Mesothelial cell of epicardium (in vitro differentiated cells): ENCODE measurements at regions not wholly inside any gene's neighbourhood (a gene's known extent, or its start where the extent isn't known, plus 50 kb on each side); places are given as distances from the start of the nearest gene placed in this dataset.

ENCODE experiments used
- DNase-seq, 2 experiments: peaks; one replicate each; pipeline ENCODE4 v3.0.0; 2021; ENCODE audit warnings: low spot score in 2 of 2; ENCODE audit not compliant: unreplicated experiment in 2 of 2
- H3K27ac Mint-ChIP-seq: 2 replicates; pipeline ENCODE4 v1.8.0; 2021; ENCODE audit warnings: mixed read lengths
- H3K27me3 Mint-ChIP-seq: 2 replicates; pipeline ENCODE4 v1.8.0; 2021; ENCODE audit warnings: low read depth, mixed read lengths
- H3K36me3 Mint-ChIP-seq: 2 replicates; pipeline ENCODE4 v1.8.0; 2021; ENCODE audit warnings: mixed read lengths
- H3K4me1 Mint-ChIP-seq: 2 replicates; pipeline ENCODE4 v1.8.0; 2021; ENCODE audit warnings: mixed read lengths
- H3K4me3 Mint-ChIP-seq: 2 replicates; pipeline ENCODE4 v1.8.0; 2021; ENCODE audit warnings: mild to moderate bottlenecking, moderate library complexity, mixed read lengths
- H3K9me3 Mint-ChIP-seq: 2 replicates; pipeline ENCODE4 v1.8.0; 2021; ENCODE audit warnings: mixed read lengths
- TF ChIP-seq, protein P1 (sequence below): fragments of 200-600 bp; sonication (generic); IDR thresholded peaks from one replicate; pipeline ENCODE4 v1.5.0; 2021; ENCODE audit warnings: antibody characterized with exemption; ENCODE audit not compliant: unreplicated experiment

- peaks cover 24% of the 10 kb centered on the region for H3K27me3 Mint-ChIP-seq
- DNase-seq = no peak
- peaks cover 2% of the 10 kb centered on the region for H3K4me1 Mint-ChIP-seq
- H3K4me3 Mint-ChIP-seq = no peak overlapping the region
- peaks cover 27% of the 10 kb centered on the region for H3K9me3 Mint-ChIP-seq
- TF ChIP-seq, protein P1, sequence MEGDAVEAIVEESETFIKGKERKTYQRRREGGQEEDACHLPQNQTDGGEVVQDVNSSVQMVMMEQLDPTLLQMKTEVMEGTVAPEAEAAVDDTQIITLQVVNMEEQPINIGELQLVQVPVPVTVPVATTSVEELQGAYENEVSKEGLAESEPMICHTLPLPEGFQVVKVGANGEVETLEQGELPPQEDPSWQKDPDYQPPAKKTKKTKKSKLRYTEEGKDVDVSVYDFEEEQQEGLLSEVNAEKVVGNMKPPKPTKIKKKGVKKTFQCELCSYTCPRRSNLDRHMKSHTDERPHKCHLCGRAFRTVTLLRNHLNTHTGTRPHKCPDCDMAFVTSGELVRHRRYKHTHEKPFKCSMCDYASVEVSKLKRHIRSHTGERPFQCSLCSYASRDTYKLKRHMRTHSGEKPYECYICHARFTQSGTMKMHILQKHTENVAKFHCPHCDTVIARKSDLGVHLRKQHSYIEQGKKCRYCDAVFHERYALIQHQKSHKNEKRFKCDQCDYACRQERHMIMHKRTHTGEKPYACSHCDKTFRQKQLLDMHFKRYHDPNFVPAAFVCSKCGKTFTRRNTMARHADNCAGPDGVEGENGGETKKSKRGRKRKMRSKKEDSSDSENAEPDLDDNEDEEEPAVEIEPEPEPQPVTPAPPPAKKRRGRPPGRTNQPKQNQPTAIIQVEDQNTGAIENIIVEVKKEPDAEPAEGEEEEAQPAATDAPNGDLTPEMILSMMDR = no peak
- peaks cover 3% of the 10 kb centered on the region for H3K36me3 Mint-ChIP-seq
- H3K27ac Mint-ChIP-seq = no peak overlapping the region
Measured at GRCh38 chr5:171606414-171607024, 179.1 kb upstream of the SMIM23 start.

- Mint-ChIP-seq H3K9me3 (peaks cover 25% of the 10 kb centered on the region), H3K36me3 (peaks cover 3% of the 10 kb centered on the region), H3K4me3 (no peak overlapping the region), H3K27me3 (peaks cover 30% of the 10 kb centered on the region), H3K27ac (no peak overlapping the region), H3K4me1 (no peaks in the 10 kb centered on the region)
- TF ChIP-seq, protein P1 = no peak
- no peak for DNase-seq
Measured at GRCh38 chr5:171607863-171608262, 177.8 kb upstream of the SMIM23 start.

- H3K27me3 Mint-ChIP-seq = peaks cover 21% of the 10 kb centered on the region
- H3K4me1 Mint-ChIP-seq = no peaks in the 10 kb centered on the region
- H3K36me3 Mint-ChIP-seq = peaks cover 3% of the 10 kb centered on the region
- DNase-seq = no peak
- no peak overlapping the region for H3K4me3 Mint-ChIP-seq
- H3K27ac Mint-ChIP-seq = no peak overlapping the region
- H3K9me3 Mint-ChIP-seq = peaks cover 27% of the 10 kb centered on the region
- TF ChIP-seq, protein P1 = no peak
Measured at GRCh38 chr5:171609806-171610452, 175.7 kb upstream of the SMIM23 start.

- DNase-seq = no peak
- Mint-ChIP-seq H3K27ac (no peak overlapping the region), H3K36me3 (peaks cover 3% of the 10 kb centered on the region), H3K4me3 (no peak overlapping the region), H3K9me3 (peaks cover 27% of the 10 kb centered on the region), H3K4me1 (peaks cover 6% of the 10 kb centered on the region), H3K27me3 (peaks cover 23% of the 10 kb centered on the region)
- TF ChIP-seq, protein P1 = no peak
Measured at GRCh38 chr5:171610686-171611085, 174.9 kb upstream of the SMIM23 start.

DNA sequence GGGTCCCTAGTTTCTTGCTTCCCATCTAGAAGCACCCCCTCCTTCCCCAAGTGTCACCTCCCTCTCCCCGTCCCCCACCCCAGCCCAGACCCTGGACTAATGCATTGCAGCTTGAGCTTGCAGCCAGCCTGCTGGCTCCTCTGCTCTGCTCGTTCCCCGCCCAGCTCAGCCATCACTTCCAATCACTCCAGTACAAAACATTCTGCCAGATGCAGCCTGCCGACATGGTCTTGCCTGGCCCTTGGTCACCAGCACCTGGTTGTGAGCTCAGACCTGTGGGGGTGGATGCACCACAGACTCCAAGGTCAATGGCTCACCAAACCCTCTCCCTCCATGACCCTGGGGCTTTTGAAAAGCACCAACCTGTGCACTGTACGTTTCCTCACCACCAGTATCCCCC is 172.9 kb upstream of the SMIM23 start:
- Mint-ChIP-seq H3K4me3 (no peak overlapping the region), H3K36me3 (no peaks in the 10 kb centered on the region), H3K27ac (no peak overlapping the region), H3K9me3 (peaks cover 9% of the 10 kb centered on the region), H3K27me3 (peaks cover 23% of the 10 kb centered on the region), H3K4me1 (peaks cover 6% of the 10 kb centered on the region)
- TF ChIP-seq, protein P1 = no peak
- no peak for DNase-seq
